GM19395 (cell line): ENCODE measurements at regions not wholly inside any gene's neighbourhood (a gene's known extent, or its start where the extent isn't known, plus 50 kb on each side); places are given as distances from the start of the nearest gene placed in this dataset.
"Not testable (repeated sequence)": the region's sequence is repeated elsewhere in the genome, so short reads cannot be mapped to it uniquely, and the experiment has no call there.

Experiments
- ATAC-seq: cut with Tn5 transposase; IDR thresholded peaks from one replicate; pipeline ENCODE4 v1.9.1; 2021; ENCODE audit warnings: mild to moderate bottlenecking, moderate library complexity; ENCODE audit not compliant: unreplicated experiment

- no peak for ATAC-seq
Measured at GRCh38 chr13:110010404-110011138, 224.2 kb upstream of the IRS2 start.

DNA sequence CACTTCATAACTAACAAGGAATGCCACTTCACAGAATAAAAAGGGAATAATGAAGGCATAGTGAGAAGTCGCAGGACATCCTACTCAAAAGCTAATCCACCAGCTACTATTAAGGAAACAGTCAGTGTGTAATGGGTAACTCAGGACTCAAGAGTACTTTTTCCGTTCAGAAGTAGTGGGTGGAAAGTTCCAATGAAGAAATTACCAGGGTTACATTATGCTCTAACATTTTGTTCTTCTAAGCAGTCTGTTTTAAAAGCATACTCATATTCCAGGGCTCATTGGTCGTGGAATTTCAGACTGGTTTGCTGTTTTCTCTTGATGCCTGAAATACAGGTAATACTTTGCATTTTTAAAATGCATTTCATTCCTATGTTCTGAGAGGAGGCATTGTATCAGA lies 222.4 kb upstream of the IRS2 start:
- ATAC-seq: no peak

- no peak for ATAC-seq
Measured at GRCh38 chr13:110006304-110006703, 219.9 kb upstream of the IRS2 start.

GRCh38 chr13:110005563-110005962 lies 219.2 kb upstream of the IRS2 start:
- ATAC-seq: no peak

- ATAC-seq: no peak
Measured at GRCh38 chr13:110004814-110005213, 218.4 kb upstream of the IRS2 start.

DNA sequence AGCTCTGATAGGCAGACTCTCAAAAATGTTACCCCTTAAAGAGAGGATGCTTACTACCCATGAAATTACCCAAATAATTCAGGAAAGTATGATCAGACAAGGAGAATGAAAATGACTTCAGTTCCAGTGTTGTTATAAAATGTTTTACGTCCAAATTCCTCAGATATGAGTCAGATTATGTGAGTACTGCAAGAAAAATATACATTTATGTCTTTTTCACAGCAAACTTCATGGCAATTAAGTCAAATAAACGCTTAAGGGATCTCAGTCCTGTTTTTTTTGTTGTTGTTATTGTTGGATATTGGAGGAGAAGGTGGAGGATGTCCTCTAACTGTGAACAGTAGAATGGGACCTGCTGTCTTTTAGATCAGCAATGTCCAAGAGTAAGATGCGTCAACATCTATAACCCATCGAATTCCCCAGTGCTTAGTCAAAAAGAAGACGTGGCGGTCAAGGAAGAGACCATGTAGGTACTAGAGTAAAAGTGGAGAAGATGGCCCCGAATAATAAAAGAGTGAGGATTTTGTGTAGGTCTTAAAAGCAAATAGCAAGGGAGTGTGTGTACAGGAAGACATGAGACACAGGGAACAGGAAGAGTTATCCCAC lies 215.4 kb upstream of the IRS2 start:
- ATAC-seq: no peak

DNA sequence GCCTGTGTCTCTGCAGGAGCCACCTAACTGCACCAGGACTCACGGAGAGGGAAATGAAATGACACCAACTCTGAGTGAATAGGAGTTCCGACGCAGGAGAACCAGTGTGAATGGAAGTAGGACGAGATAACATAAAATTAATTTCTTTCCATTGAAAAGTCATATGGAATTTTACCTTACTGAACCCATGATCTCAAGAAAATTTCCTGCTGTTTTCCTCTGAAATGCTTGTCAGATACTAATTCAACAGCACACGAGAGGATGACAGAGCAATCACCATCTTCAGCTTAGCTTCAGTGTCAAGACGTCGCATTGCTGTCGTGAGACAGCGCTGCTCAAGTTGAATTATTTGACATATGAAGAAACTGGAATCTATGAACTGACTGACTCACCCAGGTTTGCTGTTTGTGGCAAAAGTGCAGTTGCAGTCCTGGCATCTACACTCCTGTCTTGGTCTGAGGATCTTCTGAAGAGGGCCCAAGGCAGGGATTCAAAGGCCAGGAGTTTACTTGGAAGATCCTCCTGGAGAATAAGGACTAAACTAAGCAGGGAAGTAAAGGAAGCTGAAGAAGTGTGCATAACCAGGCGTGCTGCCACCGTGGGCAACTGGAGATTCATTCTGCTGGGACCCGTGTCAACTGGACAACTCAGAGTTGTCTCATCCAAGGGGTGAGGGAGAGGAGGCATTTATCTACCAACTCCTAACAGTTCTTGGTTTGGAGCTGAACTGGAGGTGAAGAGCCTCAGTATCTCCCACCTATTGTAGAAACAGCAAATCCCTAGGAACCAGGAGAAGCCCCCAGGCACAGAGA lies 214.4 kb upstream of the IRS2 start:
- ATAC-seq: no peak

DNA sequence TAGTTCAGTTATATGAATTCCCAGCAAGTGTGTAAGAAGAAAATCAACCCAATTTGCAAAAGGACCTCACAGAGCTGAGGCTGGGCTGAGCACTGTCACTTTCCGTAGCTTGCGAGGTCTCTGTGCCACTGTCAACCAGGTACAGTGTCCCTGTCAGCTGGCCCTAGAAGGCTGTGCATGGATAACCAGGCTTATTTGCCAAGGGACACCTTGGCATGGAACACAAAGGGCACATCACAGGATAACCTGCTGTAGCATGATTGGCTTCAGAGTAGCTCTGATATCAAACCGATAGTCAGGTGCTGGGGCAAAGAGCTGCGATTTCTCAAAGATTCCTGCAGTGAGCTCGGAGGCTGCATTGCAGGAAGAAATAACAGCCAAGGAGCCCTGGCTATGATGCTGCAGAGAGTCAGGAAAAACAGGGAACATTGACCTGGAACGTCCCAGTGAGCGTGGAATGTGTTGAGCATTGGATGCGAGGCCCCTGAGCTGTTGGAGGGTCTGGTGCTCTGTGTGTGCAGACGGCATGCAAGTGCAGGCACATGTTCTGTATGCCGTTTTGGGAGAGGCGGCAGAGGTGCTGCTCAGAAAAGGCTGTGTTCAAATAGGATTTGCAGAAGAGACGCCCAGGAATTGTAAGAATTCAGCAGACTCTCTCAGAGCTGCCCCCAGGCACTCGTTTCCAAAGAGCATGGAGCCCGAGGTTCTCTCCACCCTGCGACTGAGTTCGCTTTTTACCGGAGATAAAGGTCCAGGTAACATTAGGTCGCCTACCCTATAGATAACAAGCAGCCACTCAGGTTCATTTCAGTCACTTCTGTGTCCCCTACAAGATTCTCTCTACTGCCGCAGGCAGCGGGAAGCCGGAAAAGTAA lies 213.5 kb upstream of the IRS2 start:
- ATAC-seq: no peak

- ATAC-seq: no peak
Measured at GRCh38 chr13:109998684-109999533, 212.5 kb upstream of the IRS2 start.

- no peak for ATAC-seq
Measured at GRCh38 chr13:109998037-109998436, 211.7 kb upstream of the IRS2 start.

GRCh38 chr13:109997056-109997595 lies 210.7 kb upstream of the IRS2 start:
- ATAC-seq: not testable (repeated sequence)

DNA sequence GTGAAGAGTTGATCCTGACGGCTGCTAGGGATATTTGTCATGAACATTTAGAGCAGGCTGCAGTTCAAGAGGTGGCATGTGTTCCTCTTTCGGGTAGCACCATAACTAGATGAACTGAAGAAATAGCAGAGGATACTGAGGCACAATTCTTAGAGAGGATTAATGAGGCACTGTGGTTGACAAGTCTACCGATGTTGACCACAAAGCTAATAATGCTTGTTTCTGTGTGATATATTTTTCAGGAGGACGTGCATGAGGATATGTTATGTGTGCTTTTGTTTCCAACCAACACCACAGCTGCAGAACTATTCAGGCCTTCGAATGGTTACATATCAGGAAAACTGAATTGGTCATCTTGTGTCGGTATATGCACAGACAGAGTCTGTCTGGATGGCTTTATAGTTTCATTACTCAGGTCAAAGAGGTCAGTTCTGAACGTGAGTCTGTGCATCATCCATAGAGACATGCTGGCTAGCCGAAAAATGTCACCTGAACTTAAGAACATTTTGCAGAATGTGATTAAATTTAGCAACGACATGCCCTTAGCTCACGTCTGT lies 210.1 kb upstream of the IRS2 start:
- no peak for ATAC-seq

- no peak for ATAC-seq
Measured at GRCh38 chr13:109995578-109995977, 209.2 kb upstream of the IRS2 start.

GRCh38 chr13:109990296-109990695 lies 203.9 kb upstream of the IRS2 start:
- ATAC-seq: no peak

GRCh38 chr13:109989686-109990085 lies 203.3 kb upstream of the IRS2 start:
- ATAC-seq: no peak

- no peak for ATAC-seq
Measured at GRCh38 chr13:109989155-109989554, 202.8 kb upstream of the IRS2 start.

DNA sequence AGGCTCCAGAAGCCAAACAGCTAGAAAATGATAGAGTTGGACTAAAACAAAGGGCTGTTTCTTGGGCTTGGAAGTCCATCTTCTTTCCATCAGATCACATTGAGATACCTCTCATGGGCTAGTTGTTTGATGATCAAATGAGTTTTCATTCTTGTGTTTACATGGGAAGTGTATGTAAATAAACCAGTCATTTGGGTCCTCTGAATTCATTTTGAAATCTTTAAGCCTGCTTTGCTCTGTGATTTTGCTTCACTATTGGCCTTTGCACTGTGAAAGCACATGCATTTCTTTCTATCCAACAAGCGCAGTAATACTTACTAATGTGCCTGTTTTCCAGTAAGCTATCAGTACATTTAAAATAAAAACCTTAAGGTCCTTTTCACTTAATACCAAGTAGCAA lies 200.5 kb upstream of the IRS2 start:
- no peak for ATAC-seq

- ATAC-seq: no peak
Measured at GRCh38 chr13:109985871-109986450, 199.6 kb upstream of the IRS2 start.

GRCh38 chr13:109983447-109983846 lies 197.1 kb upstream of the IRS2 start:
- ATAC-seq: no peak
